Amniotic stem cell (primary cell): ENCODE measurements at regions not wholly inside any gene's neighbourhood (a gene's known extent, or its start where the extent isn't known, plus 50 kb on each side); places are given as distances from the start of the nearest gene placed in this dataset.

ENCODE experiments used
- DNase-seq: peaks from one replicate; lab custom pipeline; 2025; lab: John Stamatoyannopoulos, UW

DNA sequence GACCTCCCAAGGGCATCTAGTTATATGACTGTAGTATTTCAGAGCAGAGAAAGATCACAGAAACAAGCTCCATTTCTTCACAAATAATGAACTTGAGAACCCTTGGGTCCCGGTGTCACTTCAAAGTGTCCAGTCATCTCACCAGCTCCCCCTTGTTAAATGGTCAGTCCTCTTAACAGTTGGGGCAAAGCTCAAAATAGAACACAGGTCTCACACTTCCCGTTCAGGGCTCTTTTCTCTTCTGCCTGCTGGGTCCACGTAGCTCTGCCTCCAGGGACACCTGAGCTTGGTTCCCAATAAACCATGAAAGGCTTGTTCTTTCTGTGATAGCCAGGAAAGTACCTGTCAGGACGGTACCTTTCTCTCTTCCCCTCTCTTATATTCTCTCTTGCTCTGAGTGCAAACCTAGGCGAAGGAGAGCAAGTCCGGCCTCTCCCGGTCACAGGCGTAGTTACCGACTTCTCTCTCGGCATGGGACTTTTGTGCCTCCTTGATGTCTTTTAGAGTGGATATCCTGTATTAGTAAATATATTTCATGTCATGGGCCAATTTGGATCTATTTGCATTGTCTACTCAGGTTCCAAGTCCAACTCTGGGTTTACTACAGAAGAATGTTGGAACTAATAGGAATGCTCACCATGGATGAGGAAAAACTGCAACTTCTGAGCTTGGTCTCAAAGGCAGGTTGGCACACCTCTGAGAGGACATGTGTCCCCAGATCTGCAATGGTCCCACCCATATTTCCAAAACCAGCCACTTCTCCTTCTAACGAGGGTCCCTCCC lies 118.8 kb upstream of the PARP11 start:
- DNase-seq = no peak

DNA sequence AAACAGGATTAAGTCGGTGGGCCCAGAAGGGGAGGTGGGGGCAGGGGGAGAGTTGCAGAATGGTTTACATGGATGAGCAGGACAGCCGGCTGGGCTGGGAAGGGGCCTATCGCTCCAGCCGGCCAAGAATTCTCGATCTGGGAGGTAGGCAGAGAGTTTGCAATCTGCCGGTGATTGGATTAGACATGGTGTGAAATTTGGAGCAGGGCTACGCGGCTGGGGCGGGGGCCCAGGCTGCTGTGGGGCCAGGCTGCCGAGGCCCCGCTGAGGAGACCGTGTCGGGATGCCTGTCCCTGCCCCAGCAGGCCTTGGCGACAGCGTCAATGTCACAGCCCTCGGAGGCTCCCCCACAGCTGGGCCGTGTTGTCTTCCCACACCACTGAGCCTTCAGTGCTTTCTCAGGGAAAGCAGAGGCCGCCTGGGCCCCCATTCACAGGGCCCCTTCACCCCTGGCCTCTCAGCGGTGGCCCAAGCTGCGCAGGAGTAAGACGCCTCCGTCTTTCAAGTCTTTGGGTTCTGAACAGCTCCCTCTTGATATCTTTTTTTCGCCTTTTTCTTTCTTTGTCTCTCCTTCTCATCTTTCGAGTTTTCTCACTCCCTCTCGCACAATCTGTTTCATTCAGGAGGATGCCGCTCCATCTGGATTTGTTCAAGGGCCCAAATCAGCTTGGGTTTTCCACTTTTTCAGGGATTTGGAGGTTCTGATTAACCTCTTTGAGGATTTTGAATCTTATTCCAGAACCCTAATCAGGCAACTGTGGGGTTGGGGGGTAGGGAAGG lies 117.5 kb upstream of the PARP11 start:
- no peak for DNase-seq

DNA sequence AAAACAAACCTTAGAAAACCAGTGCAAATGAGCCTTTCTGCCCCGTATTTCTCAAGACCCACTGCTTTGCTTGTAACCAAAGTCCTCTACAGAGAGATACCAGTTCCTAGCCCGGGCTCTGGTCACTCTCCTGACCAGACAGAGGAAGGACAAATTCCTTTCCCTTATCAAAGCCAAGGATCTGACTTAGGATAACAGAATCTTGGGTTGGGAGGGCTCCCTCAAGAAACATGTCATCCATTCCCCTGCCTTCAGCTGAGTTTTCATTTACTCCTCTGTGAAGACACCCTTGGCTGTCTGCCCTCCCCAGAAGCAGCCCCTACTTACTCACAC lies 116.0 kb upstream of the PARP11 start:
- no peak for DNase-seq

DNA sequence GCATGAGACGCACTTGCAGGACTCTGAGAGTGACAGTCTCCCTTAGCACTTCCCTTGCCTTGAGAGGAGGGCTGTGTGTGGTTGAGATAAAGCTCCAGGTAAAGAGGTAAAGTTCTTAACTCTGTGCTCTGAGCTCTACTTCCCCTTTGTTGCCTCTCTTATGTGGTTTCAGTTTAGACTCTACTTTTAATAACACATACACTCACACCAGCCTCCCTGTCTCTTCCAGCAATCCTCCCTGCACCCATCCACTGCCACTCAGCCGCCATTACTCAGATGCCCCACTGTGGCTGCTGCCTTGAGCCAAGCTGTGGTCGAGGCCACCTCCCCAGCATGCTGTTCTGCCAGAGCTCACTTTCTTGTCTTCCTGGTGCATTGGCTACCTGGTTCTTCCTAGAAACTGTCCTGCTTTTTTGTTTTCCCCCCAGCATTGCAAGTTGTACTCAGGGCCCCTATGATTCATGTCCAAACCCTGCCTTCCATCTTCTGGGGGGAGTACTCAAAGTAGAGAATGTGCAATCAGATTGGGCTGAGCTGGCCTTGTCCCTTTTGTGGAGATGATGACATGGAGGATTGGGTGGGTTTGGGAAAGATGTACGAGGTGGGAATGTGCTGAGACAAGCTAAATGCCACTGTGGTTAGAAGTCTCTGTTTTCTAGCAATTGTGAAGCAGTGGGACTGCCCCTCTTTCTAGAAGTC lies 115.5 kb upstream of the PARP11 start:
- DNase-seq = no peak

DNA sequence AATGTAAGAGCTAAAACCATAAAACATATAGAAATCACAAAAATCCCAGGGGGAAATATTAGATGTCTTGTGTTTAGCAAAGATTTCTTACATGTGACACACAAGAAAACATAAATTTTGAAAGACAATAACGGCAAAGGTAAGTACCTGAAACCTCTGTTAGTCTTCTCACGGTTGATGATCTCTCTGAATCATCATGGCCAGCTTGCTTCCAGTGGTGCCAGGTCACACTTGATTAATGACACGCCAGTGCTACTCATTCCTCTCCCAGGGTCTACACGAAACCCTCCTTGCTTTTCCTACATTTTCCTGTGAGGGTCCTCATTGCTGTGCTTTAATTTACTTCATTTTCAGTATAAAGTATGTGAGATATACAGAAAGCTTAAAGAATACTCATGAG lies 114.4 kb upstream of the PARP11 start:
- DNase-seq = no peak

DNA sequence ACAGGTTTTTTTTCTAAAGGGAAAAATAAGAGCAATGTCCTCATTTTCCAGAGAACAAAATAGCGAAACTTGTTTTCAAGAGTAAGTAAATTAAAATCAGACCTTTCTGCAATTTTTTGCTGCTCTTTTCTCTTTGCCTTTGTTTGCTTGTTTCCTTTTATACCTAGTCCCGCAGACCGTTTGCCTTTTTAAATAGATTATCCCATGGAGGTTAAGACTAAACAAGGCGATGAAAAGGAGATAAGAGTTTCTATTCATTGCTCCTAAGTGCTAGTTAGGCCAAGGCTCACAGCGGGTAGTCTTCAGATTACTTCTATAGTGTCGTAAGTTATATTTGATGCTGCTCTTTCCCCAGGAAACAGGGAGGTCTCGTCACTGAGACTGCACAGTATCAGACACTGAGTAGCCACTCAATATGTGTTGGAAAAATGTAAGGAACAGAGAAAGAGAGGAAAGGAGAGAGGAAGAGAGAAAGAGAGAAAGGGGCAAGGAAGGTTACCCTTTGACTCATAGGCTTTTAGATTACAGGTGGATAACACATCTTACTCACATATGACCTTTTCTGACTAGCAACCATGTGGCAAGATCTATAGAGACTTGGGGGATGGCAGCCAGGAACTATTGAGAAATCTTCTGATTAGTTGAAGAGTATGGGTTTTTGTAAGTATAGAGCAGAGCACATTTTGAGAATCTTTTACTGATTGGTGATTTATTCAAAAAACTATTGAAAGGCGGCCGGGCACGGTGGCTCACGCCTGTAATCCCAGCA lies 107.5 kb upstream of the PARP11 start:
- DNase-seq = no peak

DNA sequence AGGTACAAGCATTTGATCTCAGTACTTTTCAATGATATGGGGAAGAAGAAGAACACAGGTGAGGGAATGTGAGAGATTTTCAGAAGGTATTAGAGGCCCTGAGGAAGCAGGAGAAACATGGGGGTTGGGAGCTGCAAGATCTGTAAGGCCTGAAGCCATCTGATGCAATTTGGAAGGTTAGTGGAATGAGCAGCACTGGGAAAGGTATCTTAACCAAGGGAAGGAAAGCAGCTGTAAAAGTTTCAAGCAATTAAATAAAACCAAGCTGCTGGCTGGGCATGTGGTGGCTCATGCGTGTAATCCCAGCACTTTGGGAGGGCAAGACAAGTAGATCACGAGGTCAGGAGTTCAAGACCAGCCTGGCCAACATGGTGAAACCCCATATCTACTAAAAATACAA lies 104.4 kb upstream of the PARP11 start:
- DNase-seq = no peak

DNA sequence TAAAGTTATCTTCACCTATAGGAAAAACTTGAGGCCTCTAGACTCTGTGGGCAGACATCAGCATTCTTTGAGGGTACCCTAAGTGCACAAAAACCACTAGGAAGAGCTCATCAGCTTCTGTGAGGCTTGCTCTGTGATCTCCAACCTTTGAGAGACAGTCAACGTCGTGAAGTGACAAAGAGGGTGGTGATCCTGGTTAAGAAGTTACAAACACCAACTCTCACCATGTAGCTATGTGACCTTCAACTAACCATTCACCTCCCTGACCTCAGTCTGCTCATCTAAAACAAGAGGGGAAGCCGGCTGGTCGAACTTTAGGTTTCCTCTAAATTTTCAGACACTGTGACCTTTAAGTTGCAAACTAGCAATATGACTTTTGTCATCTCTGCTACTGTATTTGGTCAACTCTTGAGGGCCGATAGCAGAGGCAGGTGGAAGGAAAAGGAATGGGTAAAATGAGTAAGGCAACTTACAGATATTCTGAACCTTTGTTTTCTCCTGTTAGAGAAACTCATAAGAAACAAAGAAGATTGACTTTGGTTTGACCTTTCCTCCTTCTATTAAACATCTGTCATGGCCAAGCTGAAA lies 103.2 kb upstream of the PARP11 start:
- no peak for DNase-seq

DNA sequence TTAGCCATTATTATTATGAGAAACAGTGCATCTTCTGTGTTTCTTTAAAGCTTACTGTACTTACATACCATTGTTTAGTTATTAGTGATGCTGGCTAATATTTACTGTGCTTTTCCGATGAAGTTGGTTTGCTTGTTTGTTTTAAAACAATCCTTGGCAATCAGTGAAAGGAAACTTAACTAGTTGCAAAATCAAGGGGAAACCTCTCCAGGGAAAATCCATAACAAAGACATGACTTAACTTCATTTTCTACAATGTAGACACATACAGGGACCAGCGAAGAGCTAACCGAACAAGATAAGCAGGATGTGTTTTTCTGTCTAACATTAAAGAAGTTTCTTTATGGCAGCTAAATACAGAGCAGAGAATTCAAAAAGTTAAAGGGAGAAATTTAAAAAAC lies 102.5 kb upstream of the PARP11 start:
- no peak for DNase-seq

DNA sequence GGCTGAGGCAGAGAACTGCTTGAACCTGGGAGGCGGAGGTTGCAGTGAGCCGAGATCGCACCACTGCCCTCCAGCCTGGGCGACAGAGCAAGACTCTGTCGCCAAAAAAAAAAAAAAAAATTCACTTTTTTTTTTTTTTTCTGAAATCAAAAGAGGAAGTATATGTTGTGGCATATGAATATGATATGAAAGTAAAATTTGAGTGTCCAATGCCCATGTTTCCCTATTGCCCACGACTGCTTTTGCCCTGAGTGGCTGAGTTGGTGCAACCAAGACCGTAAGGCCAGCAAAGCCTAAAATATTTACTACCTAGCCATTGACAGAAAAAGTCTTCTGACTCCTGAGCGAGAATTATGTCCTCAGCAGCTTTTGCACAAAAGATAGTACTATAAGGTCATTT lies 101.7 kb upstream of the PARP11 start:
- DNase-seq = no peak

DNA sequence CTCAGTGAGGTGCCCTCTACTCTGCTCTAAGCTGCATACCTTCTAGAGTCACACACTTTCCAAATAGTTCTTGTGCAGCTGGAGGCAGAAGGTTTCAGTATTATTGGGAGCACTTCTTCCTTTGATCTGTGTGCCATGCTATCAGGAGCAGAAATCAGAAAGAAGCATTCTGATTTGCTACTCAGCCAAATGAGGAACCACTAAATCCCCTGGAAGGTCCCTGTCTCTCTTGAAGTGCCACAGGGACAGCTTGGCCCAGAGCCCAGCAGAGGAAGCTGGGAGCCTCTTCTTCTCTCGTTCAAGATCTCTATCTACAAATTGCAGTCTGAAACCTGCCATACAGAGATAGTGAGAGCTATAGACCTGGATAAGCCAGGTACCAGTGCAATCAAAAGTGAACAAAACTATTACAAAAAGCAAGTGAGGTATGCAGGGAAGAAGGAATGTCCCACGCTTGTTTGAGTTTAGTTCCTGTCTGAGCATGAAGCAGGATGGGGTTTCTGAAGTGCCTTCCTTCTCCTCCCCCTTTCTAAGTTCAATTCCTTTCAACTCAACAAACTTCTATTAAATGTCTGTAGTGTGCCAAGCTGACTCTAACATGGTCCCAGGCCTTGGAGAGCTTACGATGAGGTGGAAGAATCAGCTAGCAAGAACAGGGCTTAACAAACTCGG lies 100.9 kb upstream of the PARP11 start:
- DNase-seq = no peak

DNA sequence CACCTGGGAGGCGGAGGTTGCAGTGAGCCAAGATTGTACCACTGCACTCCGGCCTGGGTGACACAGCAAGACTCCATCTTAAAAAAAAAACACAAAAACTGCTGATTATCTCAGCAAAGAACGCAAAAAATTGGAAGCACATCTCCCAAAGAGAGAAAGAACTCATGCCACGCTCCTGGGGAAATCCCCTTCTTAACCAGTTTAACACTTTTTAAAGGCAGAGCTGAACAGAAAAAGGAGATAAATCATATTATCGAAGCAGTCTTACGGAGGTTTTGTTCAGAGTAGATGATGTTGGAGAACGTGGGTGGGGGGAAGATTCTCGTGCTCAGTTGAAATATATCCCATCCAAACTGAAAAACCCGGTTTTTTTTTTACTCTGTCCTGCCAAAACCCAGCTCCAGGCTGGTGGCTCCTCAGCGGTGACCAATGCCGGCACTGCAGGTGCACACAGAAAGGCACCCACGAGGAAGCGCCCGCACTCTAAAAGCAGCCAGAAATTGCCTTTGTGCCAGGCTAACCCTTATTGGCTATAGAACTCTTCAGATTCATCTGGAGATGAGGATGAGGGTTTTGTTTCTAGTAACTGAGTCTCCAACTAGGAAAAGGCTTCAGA lies 100.2 kb upstream of the PARP11 start:
- no peak for DNase-seq

DNA sequence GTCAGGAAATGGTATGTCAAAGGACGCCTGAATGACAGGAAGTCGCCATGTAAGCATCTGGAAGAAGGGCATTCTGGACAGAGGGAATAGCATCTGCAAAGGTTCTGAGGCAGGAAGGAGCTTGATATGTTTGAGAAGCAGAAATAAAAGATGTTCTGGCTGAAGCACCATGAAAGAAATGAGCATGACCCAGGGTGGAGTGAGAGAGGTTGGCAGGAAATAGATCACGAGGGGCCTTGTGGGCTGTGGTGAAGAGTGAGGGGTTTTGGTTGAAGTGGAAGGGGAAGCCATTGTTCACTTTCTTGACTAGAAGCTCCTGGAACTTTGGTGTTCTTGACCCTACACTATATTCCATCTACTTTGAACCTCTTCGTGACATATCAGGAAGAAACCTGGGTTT lies 99.4 kb upstream of the PARP11 start:
- no peak for DNase-seq

DNA sequence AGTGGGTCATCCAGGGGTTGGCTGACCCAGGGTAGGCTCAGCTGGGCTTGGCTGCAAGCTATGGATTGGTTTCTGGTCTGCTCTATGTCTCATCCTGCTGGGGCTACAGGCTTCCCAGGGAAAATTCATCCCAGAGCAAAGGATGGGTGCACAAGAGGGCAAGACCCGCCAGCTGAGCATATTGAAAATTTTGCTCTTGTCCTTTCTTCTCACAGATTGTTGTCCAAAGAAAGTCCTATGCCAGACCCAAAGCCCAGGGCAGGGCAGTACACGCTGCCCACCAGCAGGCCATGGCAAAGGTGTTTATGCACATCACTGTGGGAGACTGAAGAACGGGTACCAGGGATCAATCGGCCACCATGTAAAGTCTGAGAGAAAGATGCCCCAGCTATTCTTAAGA lies 95.3 kb upstream of the PARP11 start:
- no peak for DNase-seq

DNA sequence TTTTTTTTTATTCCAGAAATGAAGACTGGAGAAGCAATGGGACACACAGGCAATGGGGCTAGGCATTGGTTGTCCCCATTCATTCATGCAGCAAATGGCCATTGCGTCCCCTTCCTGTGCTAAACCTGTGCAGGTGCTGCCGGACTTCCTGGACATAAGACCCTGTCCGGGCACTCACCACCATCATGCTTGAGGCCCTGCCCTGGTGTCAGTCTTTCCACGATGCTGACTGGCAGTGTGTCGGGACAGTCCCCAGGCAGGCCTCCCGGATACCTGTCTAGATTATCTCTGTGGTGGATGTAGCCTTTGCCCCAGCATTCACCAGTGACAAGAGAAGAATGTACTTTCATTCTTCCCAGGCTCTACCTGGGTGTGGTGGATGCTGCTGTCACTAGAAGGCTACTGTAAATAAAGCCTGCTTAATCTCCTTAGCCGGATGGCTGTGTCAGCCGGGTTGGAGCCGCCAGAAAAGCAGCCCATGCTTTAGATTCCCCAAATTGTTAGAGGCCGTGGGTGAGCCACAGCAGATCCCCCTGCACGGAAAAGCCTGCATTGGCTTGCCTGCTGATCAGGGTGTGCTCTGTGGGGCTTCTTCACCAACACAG lies 94.5 kb upstream of the PARP11 start:
- no peak for DNase-seq

DNA sequence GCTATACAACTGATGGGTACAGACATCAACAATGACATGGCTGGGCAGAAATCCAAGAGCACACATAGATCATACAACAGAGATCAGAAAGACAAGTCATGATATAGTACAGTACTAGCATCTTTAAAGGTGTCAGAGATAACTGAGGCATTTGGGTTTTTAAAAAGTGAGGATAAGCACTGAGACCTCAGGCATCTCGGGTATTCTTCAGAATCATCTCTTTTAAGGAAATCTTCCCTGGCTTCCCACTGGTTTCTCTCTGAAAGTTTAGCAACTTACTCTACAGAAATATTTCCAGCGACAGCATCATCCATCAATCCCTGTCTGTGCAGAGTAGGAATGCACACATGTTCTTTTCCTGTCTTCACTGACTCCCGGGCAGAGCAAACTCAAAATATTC lies 93.2 kb upstream of the PARP11 start:
- DNase-seq = no peak

DNA sequence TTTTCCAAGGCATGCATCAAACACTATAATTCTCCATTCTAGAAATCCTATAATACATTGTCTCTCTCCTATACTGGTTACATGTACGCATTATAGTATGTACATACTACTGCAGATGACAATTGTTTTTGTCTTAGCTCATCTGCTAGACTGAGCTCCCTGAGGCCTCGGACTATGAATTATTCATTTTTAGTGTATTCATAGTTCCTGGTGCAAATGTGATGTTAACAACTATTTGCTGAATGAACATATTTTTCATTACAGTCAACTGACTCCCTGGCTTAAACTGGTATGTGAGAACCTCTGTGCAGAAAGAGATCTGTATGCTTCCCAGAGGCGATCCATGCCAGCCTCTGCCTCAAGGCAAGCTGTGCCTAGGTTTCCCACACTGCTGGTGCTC lies 91.8 kb upstream of the PARP11 start:
- no peak for DNase-seq

DNA sequence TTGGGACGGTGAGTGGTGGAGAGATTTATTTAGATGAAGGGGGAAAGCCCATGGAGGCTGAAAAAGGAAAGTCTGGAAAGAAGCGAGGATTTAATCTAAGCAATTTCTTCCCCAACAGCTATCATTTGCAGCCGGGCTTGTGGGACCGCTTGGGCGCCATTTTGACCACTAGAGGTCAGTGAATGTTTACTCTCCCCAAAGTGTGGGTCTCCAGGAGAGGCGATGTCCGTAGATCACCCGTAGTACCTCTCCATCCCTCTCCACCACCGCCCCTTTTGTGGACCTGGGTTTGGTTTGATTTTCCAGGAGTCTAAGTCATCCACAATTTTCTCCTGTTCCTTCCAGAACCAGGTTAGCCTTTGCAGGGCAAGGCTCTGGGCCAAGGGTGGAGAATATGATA lies 91.2 kb upstream of the PARP11 start:
- DNase-seq = no peak

DNA sequence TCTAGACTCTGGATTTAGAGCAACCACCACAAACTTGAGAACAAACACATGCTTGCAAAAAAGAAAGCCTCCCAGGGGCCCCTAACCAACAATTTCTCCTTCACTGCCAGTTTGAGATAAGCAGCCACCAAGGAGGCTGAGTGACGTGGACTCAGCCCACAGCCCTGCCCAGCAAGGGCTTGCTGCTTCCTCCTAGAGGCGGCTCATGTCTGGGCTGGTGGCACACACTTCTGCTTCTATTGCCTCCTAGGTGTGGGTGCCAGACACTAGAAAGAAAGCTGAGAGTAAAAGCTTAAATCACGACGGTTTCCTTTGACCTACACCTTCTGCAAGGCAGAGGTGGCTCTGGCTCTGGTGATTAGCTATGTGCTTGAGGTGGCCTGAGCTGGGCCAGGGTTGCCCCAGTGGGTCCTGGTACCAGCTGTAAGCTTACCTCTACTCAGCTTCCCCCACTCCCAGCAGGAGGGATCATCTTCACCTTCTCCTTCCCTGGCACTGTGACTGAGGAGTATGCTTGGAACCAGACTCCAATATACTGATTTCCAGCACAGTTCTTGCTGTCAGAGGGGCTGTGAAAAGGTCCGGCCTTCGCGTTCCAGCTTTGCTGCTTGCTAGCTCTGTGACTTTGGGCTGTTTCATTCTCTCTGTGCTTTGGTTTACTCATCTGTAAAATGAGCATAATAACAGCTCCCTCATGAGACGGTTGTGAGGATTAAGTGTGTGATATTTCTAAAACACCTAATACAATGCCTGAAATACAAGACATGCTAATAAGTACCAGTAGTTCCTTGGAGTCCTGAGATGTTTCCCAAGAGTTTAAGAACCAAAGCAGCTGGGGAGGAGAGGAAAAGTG lies 89.7 kb upstream of the PARP11 start:
- DNase-seq = no peak

DNA sequence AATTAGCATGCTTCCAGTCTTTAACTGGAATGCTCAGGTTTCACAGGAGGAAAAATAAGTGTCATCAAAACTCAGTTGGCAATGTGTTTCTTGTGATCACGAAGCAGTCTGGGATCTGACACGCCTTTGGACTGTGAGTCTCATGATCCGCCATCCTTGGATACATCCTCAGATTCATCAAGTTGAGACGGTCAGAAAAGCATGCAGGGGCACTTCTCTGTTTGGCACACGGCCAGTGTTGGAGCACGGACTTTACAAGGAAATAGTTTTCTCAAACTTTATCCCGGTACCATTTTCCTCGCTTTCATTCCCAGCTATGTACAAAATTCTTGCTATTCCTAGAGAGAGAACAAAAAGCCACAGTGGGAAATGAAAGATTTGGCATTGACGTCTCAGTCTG lies 88.4 kb upstream of the PARP11 start:
- DNase-seq = no peak
